Epithelial cell of esophagus (primary cell): ENCODE measurements at regions not wholly inside any gene's neighbourhood (a gene's known extent, or its start where the extent isn't known, plus 50 kb on each side); places are given as distances from the start of the nearest gene placed in this dataset.
"Not testable (repeated sequence)": the region's sequence is repeated elsewhere in the genome, so short reads cannot be mapped to it uniquely, and the experiment has no call there.

Experiments used
- DNase-seq: peaks from one replicate; pipeline ENCODE4 v3.0.0; 2010; ENCODE audit warnings: low read depth
- H3K4me3 ChIP-seq: 2 replicates; pipeline ENCODE4 v1.5.1; 2011; ENCODE audit warnings: mild to moderate bottlenecking, low read length, control low read depth
- CTCF ChIP-seq: IDR thresholded peaks from 2 replicates; pipeline ENCODE4 v1.5.1; 2011; ENCODE audit warnings: low read depth, mild to moderate bottlenecking, low read length, control low read depth, inconsistent platforms; ENCODE audit not compliant: insufficient read depth; ENCODE audit errors: missing control alignments

- no peak for DNase-seq
- TF ChIP-seq CTCF, result no peak
- H3K4me3 ChIP-seq, result no peak overlapping the region
Observed at GRCh38 chr14:106304271-106304670, 777.9 kb downstream of the TMEM121 start.

GRCh38 chr14:106308839-106309389 is 782.5 kb downstream of the TMEM121 start:
- no peak overlapping the region for H3K4me3 ChIP-seq
- no peak for DNase-seq
- no peak for TF ChIP-seq CTCF

GRCh38 chr14:106309423-106309822 is 783.0 kb downstream of the TMEM121 start:
- DNase-seq, result no peak
- TF ChIP-seq CTCF, result no peak
- H3K4me3 ChIP-seq, result no peak overlapping the region

GRCh38 chr14:106315436-106315835 is 789.1 kb downstream of the TMEM121 start:
- no peak for TF ChIP-seq CTCF
- H3K4me3 ChIP-seq, result no peak overlapping the region
- no peak for DNase-seq

- no peak for TF ChIP-seq CTCF
- H3K4me3 ChIP-seq, result no peak overlapping the region
- no peak for DNase-seq
Observed at GRCh38 chr14:106317593-106317992, 791.2 kb downstream of the TMEM121 start.

GRCh38 chr14:106318700-106319099 is 792.3 kb downstream of the TMEM121 start:
- no peak for DNase-seq
- no peak overlapping the region for H3K4me3 ChIP-seq
- no peak for TF ChIP-seq CTCF

- not testable (repeated sequence) for DNase-seq, H3K4me3 ChIP-seq
Observed at GRCh38 chr14:106323970-106324369, 797.6 kb downstream of the TMEM121 start.
